ENCODE measurements at regions not wholly inside any gene's neighbourhood (a gene's known extent, or its start where the extent isn't known, plus 50 kb on each side); places are given as distances from the start of the nearest gene placed in this dataset.

- DNase-seq (ENCODE audit: low read depth) = no peak
- TF ChIP-seq CTCF (IDR thresholded peaks at IDR 0.05; ENCODE audit: insufficient read depth, low read depth, low read length, missing control alignments) = no peak
- H3K4me3 ChIP-seq (ENCODE audit: low read length) = no peak overlapping the region
Observed at GRCh38 chr13:95387733-95388207, 86.5 kb upstream of the ABCC4 start.

GRCh38 chr13:95388420-95389079 is 87.3 kb upstream of the ABCC4 start:
- TF ChIP-seq CTCF (IDR thresholded peaks at IDR 0.05; ENCODE audit: insufficient read depth, low read depth, low read length, missing control alignments) = no peak

GRCh38 chr13:95391362-95391761 is 90.1 kb upstream of the ABCC4 start:
- TF ChIP-seq CTCF (IDR thresholded peaks at IDR 0.05; ENCODE audit: insufficient read depth, low read depth, low read length, missing control alignments) = no peak
- no peak for DNase-seq (ENCODE audit: low read depth)

More at GRCh38 chr13:95388420-95389079, 87.3 kb upstream of the ABCC4 start:
- DNase-seq (ENCODE audit: low read depth) = no peak
- H3K4me3 ChIP-seq (ENCODE audit: low read length) = no peak overlapping the region

GRCh38 chr13:95391785-95392184 is 90.5 kb upstream of the ABCC4 start:
- no peak for DNase-seq (ENCODE audit: low read depth)
- H3K4me3 ChIP-seq (ENCODE audit: low read length) = no peak overlapping the region
- TF ChIP-seq CTCF (IDR thresholded peaks at IDR 0.05; ENCODE audit: insufficient read depth, low read depth, low read length, missing control alignments) = no peak

More at GRCh38 chr13:95391362-95391761, 90.1 kb upstream of the ABCC4 start:
- H3K4me3 ChIP-seq (ENCODE audit: low read length) = no peak overlapping the region

GRCh38 chr13:95392597-95392996 is 91.3 kb upstream of the ABCC4 start:
- no peak for DNase-seq (ENCODE audit: low read depth)
- H3K4me3 ChIP-seq (ENCODE audit: low read length) = no peak overlapping the region
- no peak for TF ChIP-seq CTCF (IDR thresholded peaks at IDR 0.05; ENCODE audit: insufficient read depth, low read depth, low read length, missing control alignments)

- no peak for TF ChIP-seq CTCF (IDR thresholded peaks at IDR 0.05; ENCODE audit: insufficient read depth, low read depth, low read length, missing control alignments)
- no peak for DNase-seq (ENCODE audit: low read depth)
- H3K4me3 ChIP-seq (ENCODE audit: low read length) = peak overlapping the region; percentile 42
Observed at GRCh38 chr13:95403349-95404140, 102.3 kb upstream of the ABCC4 start.

All from epithelial cell of esophagus (primary cell).